ENCODE measurements at regions not wholly inside any gene's neighbourhood (a gene's known extent, or its start where the extent isn't known, plus 50 kb on each side); places are given as distances from the start of the nearest gene placed in this dataset.

GRCh38 chr6:130598021-130598989 is 228.9 kb upstream of the SMLR1 start:
- TF ChIP-seq SIN3A (IDR thresholded peaks at IDR 0.05; ENCODE audit: borderline replicate concordance, insufficient read depth, low read depth, low read length), result no peak
- TF ChIP-seq, protein P1, sequence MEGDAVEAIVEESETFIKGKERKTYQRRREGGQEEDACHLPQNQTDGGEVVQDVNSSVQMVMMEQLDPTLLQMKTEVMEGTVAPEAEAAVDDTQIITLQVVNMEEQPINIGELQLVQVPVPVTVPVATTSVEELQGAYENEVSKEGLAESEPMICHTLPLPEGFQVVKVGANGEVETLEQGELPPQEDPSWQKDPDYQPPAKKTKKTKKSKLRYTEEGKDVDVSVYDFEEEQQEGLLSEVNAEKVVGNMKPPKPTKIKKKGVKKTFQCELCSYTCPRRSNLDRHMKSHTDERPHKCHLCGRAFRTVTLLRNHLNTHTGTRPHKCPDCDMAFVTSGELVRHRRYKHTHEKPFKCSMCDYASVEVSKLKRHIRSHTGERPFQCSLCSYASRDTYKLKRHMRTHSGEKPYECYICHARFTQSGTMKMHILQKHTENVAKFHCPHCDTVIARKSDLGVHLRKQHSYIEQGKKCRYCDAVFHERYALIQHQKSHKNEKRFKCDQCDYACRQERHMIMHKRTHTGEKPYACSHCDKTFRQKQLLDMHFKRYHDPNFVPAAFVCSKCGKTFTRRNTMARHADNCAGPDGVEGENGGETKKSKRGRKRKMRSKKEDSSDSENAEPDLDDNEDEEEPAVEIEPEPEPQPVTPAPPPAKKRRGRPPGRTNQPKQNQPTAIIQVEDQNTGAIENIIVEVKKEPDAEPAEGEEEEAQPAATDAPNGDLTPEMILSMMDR (IDR thresholded peaks at IDR 0.05), result no peak
- no peak for TF ChIP-seq POLR2AphosphoS5 (IDR thresholded peaks at IDR 0.05; ENCODE audit: low read depth, low read length)
- TF ChIP-seq, protein P2, sequence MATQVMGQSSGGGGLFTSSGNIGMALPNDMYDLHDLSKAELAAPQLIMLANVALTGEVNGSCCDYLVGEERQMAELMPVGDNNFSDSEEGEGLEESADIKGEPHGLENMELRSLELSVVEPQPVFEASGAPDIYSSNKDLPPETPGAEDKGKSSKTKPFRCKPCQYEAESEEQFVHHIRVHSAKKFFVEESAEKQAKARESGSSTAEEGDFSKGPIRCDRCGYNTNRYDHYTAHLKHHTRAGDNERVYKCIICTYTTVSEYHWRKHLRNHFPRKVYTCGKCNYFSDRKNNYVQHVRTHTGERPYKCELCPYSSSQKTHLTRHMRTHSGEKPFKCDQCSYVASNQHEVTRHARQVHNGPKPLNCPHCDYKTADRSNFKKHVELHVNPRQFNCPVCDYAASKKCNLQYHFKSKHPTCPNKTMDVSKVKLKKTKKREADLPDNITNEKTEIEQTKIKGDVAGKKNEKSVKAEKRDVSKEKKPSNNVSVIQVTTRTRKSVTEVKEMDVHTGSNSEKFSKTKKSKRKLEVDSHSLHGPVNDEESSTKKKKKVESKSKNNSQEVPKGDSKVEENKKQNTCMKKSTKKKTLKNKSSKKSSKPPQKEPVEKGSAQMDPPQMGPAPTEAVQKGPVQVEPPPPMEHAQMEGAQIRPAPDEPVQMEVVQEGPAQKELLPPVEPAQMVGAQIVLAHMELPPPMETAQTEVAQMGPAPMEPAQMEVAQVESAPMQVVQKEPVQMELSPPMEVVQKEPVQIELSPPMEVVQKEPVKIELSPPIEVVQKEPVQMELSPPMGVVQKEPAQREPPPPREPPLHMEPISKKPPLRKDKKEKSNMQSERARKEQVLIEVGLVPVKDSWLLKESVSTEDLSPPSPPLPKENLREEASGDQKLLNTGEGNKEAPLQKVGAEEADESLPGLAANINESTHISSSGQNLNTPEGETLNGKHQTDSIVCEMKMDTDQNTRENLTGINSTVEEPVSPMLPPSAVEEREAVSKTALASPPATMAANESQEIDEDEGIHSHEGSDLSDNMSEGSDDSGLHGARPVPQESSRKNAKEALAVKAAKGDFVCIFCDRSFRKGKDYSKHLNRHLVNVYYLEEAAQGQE (IDR thresholded peaks at IDR 0.05; ENCODE audit: insufficient read depth in 1 of 2, low read depth in 2 of 2, low read length in 1 of 2), result no peak
- TF ChIP-seq TCF7L2 (IDR thresholded peaks at IDR 0.05; ENCODE audit: low read depth, low read length), result no peak
